ENCODE measurements at regions not wholly inside any gene's neighbourhood (a gene's known extent, or its start where the extent isn't known, plus 50 kb on each side); places are given as distances from the start of the nearest gene placed in this dataset.
"Not testable (repeated sequence)": the region's sequence is repeated elsewhere in the genome, so short reads cannot be mapped to it uniquely, and the experiment has no call there.

GRCh38 chr2:42988055-42988454, 195.7 kb upstream of the HAAO start:
- DNase-seq: not testable (repeated sequence)

- DNase-seq: no peak
Observed at GRCh38 chr2:42987112-42987922, 194.9 kb upstream of the HAAO start.

GRCh38 chr2:42984617-42985016, 192.2 kb upstream of the HAAO start:
- DNase-seq: no peak

GRCh38 chr2:42984081-42984480, 191.7 kb upstream of the HAAO start:
- no peak for DNase-seq

- DNase-seq: no peak
Observed at GRCh38 chr2:42980764-42981416, 188.5 kb upstream of the HAAO start.

- DNase-seq: no peak
Observed at GRCh38 chr2:42979870-42980763, 187.7 kb upstream of the HAAO start.

- DNase-seq: no peak
Observed at GRCh38 chr2:42979416-42979869, 187.1 kb upstream of the HAAO start.

GRCh38 chr2:42978887-42979415, 186.6 kb upstream of the HAAO start:
- no peak for DNase-seq

- DNase-seq: no peak
Observed at GRCh38 chr2:42978175-42978886, 185.9 kb upstream of the HAAO start.

- DNase-seq: no peak
Observed at GRCh38 chr2:42977270-42978174, 185.1 kb upstream of the HAAO start.

GRCh38 chr2:42976351-42976750, 184.0 kb upstream of the HAAO start:
- DNase-seq: no peak

GRCh38 chr2:42974721-42975717, 182.6 kb upstream of the HAAO start:
- DNase-seq: peak; percentile 7 to 23 (median 12)

- DNase-seq: no peak
Observed at GRCh38 chr2:42974169-42974720, 181.9 kb upstream of the HAAO start.

- DNase-seq: no peak
Observed at GRCh38 chr2:42973726-42974125, 181.3 kb upstream of the HAAO start.

GRCh38 chr2:42972933-42973516, 180.6 kb upstream of the HAAO start:
- not testable (repeated sequence) for DNase-seq

GRCh38 chr2:42971947-42972736, 179.8 kb upstream of the HAAO start:
- no peak for DNase-seq

- no peak for DNase-seq
Observed at GRCh38 chr2:42971381-42971780, 179.0 kb upstream of the HAAO start.

GRCh38 chr2:42970151-42970550, 177.8 kb upstream of the HAAO start:
- DNase-seq: no peak
